NCI-H2029 treated with DMSO at 0.1 percent for 48 hours (cell line): ENCODE measurements at regions not wholly inside any gene's neighbourhood (a gene's known extent, or its start where the extent isn't known, plus 50 kb on each side); places are given as distances from the start of the nearest gene placed in this dataset.

Experiments used
- DNase-seq: peaks from one replicate; lab custom pipeline; 2025; lab: John Stamatoyannopoulos, UW

GRCh38 chr13:89602655-89603054 is 1744.8 kb upstream of the MIR17HG start:
- DNase-seq = no peak

- DNase-seq = no peak
Observed at GRCh38 chr13:89603187-89603586, 1744.3 kb upstream of the MIR17HG start.

- DNase-seq = no peak
Observed at GRCh38 chr13:89609318-89609717, 1738.2 kb upstream of the MIR17HG start.

- no peak for DNase-seq
Observed at GRCh38 chr13:89610331-89610730, 1737.2 kb upstream of the MIR17HG start.

GRCh38 chr13:89610881-89611280 is 1736.6 kb upstream of the MIR17HG start:
- DNase-seq = no peak

GRCh38 chr13:89627996-89628395 is 1719.5 kb upstream of the MIR17HG start:
- no peak for DNase-seq

GRCh38 chr13:89628567-89628966 is 1718.9 kb upstream of the MIR17HG start:
- DNase-seq = no peak

- no peak for DNase-seq
Observed at GRCh38 chr13:89650226-89650625, 1697.3 kb upstream of the MIR17HG start.

GRCh38 chr13:89660752-89661151 is 1686.7 kb upstream of the MIR17HG start:
- no peak for DNase-seq

- no peak for DNase-seq
Observed at GRCh38 chr13:89673789-89674311, 1673.6 kb upstream of the MIR17HG start.

- DNase-seq = no peak
Observed at GRCh38 chr13:89678466-89679121, 1668.9 kb upstream of the MIR17HG start.

GRCh38 chr13:89684896-89685295 is 1662.6 kb upstream of the MIR17HG start:
- no peak for DNase-seq

GRCh38 chr13:89686171-89686570 is 1661.3 kb upstream of the MIR17HG start:
- no peak for DNase-seq

- DNase-seq = no peak
Observed at GRCh38 chr13:89687066-89687465, 1660.4 kb upstream of the MIR17HG start.

- no peak for DNase-seq
Observed at GRCh38 chr13:89688918-89689317, 1658.6 kb upstream of the MIR17HG start.

- no peak for DNase-seq
Observed at GRCh38 chr13:89694451-89694850, 1653.0 kb upstream of the MIR17HG start.

- no peak for DNase-seq
Observed at GRCh38 chr13:89695343-89696257, 1651.9 kb upstream of the MIR17HG start.

- no peak for DNase-seq
Observed at GRCh38 chr13:89701913-89702312, 1645.6 kb upstream of the MIR17HG start.

GRCh38 chr13:89704040-89704439 is 1643.4 kb upstream of the MIR17HG start:
- no peak for DNase-seq

GRCh38 chr13:89708013-89708412 is 1639.5 kb upstream of the MIR17HG start:
- DNase-seq = no peak

GRCh38 chr13:89721216-89721615 is 1626.3 kb upstream of the MIR17HG start:
- DNase-seq = no peak

GRCh38 chr13:89726690-89727435 is 1620.6 kb upstream of the MIR17HG start:
- DNase-seq = no peak
